ENCODE measurements at regions not wholly inside any gene's neighbourhood (a gene's known extent, or its start where the extent isn't known, plus 50 kb on each side); places are given as distances from the start of the nearest gene placed in this dataset.

- H3K4me3 ChIP-seq (ENCODE audit: control insufficient read depth in 2 of 3, extremely low read depth in 1 of 3, insufficient read depth in 2 of 3, low read depth in 1 of 3, low read length in 3 of 3): no peak overlapping the region
- H2AFZ ChIP-seq (ENCODE audit: control insufficient read depth, low read length): no peak overlapping the region
- H3K27me3 ChIP-seq (ENCODE audit: control insufficient read depth, extremely low read depth, insufficient read depth, low read length): no peaks in the 10 kb centered on the region
- H3K79me2 ChIP-seq (ENCODE audit: control insufficient read depth, insufficient read depth, low read length): no peaks in the 10 kb centered on the region
- FAIRE-seq: no peak
- dilution Hi-C loops (cut with MboI; ENCODE audit: extremely low pct_ligation_motif_present, low sequenced_read_pairs): no loop called here
- no peak for DNase-seq (ENCODE audit: low read depth, low spot score)
- H4K20me1 ChIP-seq (ENCODE audit: control insufficient read depth, extremely low read depth, insufficient read depth, low read length): no peaks in the 10 kb centered on the region
- no peak overlapping the region for H3K9ac ChIP-seq (ENCODE audit: control insufficient read depth, extremely low read depth, insufficient read depth, low read length)
- H3K4me1 ChIP-seq (ENCODE audit: control insufficient read depth, extremely low read depth, insufficient read depth, low read length): no peaks in the 10 kb centered on the region
- H3K27ac ChIP-seq (ENCODE audit: control insufficient read depth, insufficient read depth, low read length): no peak overlapping the region
- H3K9me1 ChIP-seq (ENCODE audit: control insufficient read depth, extremely low read depth, insufficient read depth, low read length): no peaks in the 10 kb centered on the region
- no peaks in the 10 kb centered on the region for H3K9me3 ChIP-seq (ENCODE audit: control insufficient read depth, low read depth, low read length)
- TF ChIP-seq CTCF (optimal IDR thresholded peaks at IDR 0.05 in 1 of 3, IDR thresholded peaks at IDR 0.05 in 1 of 3, conservative IDR thresholded peaks at IDR 0.05 in 1 of 3; ENCODE audit: extremely low read depth in 1 of 3, insufficient read depth in 2 of 3, low read length in 3 of 3): no peak
- TF ChIP-seq EZH2 (IDR thresholded peaks at IDR 0.05; ENCODE audit: low read length): no peak
- H3K36me3 ChIP-seq (ENCODE audit: control insufficient read depth in 2 of 2, extremely low read depth in 1 of 2, insufficient read depth in 2 of 2, low read length in 2 of 2): no peaks in the 10 kb centered on the region
- no peak overlapping the region for H3K4me2 ChIP-seq (ENCODE audit: control insufficient read depth, extremely low read depth, insufficient read depth, low read depth, low read length)
Observed at GRCh38 chr2:101638817-101639605, 58.5 kb upstream of the MAP4K4 start.

- no peaks in the 10 kb centered on the region for H3K79me2 ChIP-seq (ENCODE audit: control insufficient read depth, insufficient read depth, low read length)
- FAIRE-seq: no peak
- no peak overlapping the region for H3K27ac ChIP-seq (ENCODE audit: control insufficient read depth, insufficient read depth, low read length)
- H3K9me3 ChIP-seq (ENCODE audit: control insufficient read depth, low read depth, low read length): no peaks in the 10 kb centered on the region
- no peaks in the 10 kb centered on the region for H3K9me1 ChIP-seq (ENCODE audit: control insufficient read depth, extremely low read depth, insufficient read depth, low read length)
- H2AFZ ChIP-seq (ENCODE audit: control insufficient read depth, low read length): no peak overlapping the region
- H3K4me3 ChIP-seq (ENCODE audit: control insufficient read depth in 2 of 3, extremely low read depth in 1 of 3, insufficient read depth in 2 of 3, low read depth in 1 of 3, low read length in 3 of 3): no peak overlapping the region
- H3K27me3 ChIP-seq (ENCODE audit: control insufficient read depth, extremely low read depth, insufficient read depth, low read length): no peaks in the 10 kb centered on the region
- no peak for DNase-seq (ENCODE audit: low read depth, low spot score)
- H3K4me2 ChIP-seq (ENCODE audit: control insufficient read depth, extremely low read depth, insufficient read depth, low read depth, low read length): no peak overlapping the region
- TF ChIP-seq EZH2 (IDR thresholded peaks at IDR 0.05; ENCODE audit: low read length): no peak
- TF ChIP-seq CTCF (optimal IDR thresholded peaks at IDR 0.05 in 1 of 3, IDR thresholded peaks at IDR 0.05 in 1 of 3, conservative IDR thresholded peaks at IDR 0.05 in 1 of 3; ENCODE audit: extremely low read depth in 1 of 3, insufficient read depth in 2 of 3, low read length in 3 of 3): no peak
- no peaks in the 10 kb centered on the region for H3K4me1 ChIP-seq (ENCODE audit: control insufficient read depth, extremely low read depth, insufficient read depth, low read length)
- no peak overlapping the region for H3K9ac ChIP-seq (ENCODE audit: control insufficient read depth, extremely low read depth, insufficient read depth, low read length)
- H3K36me3 ChIP-seq (ENCODE audit: control insufficient read depth in 2 of 2, extremely low read depth in 1 of 2, insufficient read depth in 2 of 2, low read length in 2 of 2): no peaks in the 10 kb centered on the region
- dilution Hi-C loops (cut with MboI; ENCODE audit: extremely low pct_ligation_motif_present, low sequenced_read_pairs): no loop called here
- H4K20me1 ChIP-seq (ENCODE audit: control insufficient read depth, extremely low read depth, insufficient read depth, low read length): no peaks in the 10 kb centered on the region
Observed at GRCh38 chr2:101638181-101638711, 59.3 kb upstream of the MAP4K4 start.

All from keratinocyte (primary cell).